ENCODE measurements at regions not wholly inside any gene's neighbourhood (a gene's known extent, or its start where the extent isn't known, plus 50 kb on each side); places are given as distances from the start of the nearest gene placed in this dataset.

GRCh38 chr1:57908147-57908890 lies 484.5 kb upstream of the DAB1 start:
- DNase-seq = no peak

GRCh38 chr1:57901208-57901919 lies 477.5 kb upstream of the DAB1 start:
- DNase-seq = no peak

- no peak for DNase-seq
These were observed 474.7 kb upstream of the DAB1 start for GRCh38 chr1:57898531-57898930.

- DNase-seq = no peak
These were observed 473.7 kb upstream of the DAB1 start for GRCh38 chr1:57897581-57897980.

- DNase-seq = no peak
These were observed 470.5 kb upstream of the DAB1 start for GRCh38 chr1:57894315-57894714.

- no peak for DNase-seq
These were observed 465.9 kb upstream of the DAB1 start for GRCh38 chr1:57889676-57890320.

- no peak for DNase-seq
These were observed 464.2 kb upstream of the DAB1 start for GRCh38 chr1:57887964-57888491.

- no peak for DNase-seq
These were observed 462.5 kb upstream of the DAB1 start for GRCh38 chr1:57886376-57886775.

GRCh38 chr1:57883642-57883995 lies 459.8 kb upstream of the DAB1 start:
- no peak for DNase-seq

GRCh38 chr1:57882934-57883641 lies 459.2 kb upstream of the DAB1 start:
- DNase-seq = no peak

- DNase-seq = no peak
These were observed 458.2 kb upstream of the DAB1 start for GRCh38 chr1:57882072-57882471.

- no peak for DNase-seq
These were observed 457.8 kb upstream of the DAB1 start for GRCh38 chr1:57881639-57882038.

- DNase-seq = no peak
These were observed 455.8 kb upstream of the DAB1 start for GRCh38 chr1:57879700-57880099.

- no peak for DNase-seq
These were observed 450.6 kb upstream of the DAB1 start for GRCh38 chr1:57874418-57874877.

GRCh38 chr1:57872913-57873312 lies 449.1 kb upstream of the DAB1 start:
- DNase-seq = no peak

GRCh38 chr1:57868908-57869307 lies 445.0 kb upstream of the DAB1 start:
- DNase-seq = no peak

- DNase-seq = no peak
These were observed 444.4 kb upstream of the DAB1 start for GRCh38 chr1:57868239-57868638.

GRCh38 chr1:57866998-57867397 lies 443.1 kb upstream of the DAB1 start:
- DNase-seq = no peak

- no peak for DNase-seq
These were observed 437.2 kb upstream of the DAB1 start for GRCh38 chr1:57860931-57861565.

- DNase-seq = no peak
These were observed 436.5 kb upstream of the DAB1 start for GRCh38 chr1:57860325-57860724.

GRCh38 chr1:57858740-57859139 lies 434.9 kb upstream of the DAB1 start:
- DNase-seq = no peak

GRCh38 chr1:57857809-57858208 lies 433.9 kb upstream of the DAB1 start:
- DNase-seq = peak; percentile 4
